Esophagus squamous epithelium (tissue), 4 donors: ENCODE measurements at regions not wholly inside any gene's neighbourhood (a gene's known extent, or its start where the extent isn't known, plus 50 kb on each side); places are given as distances from the start of the nearest gene placed in this dataset.

Experiments used
- POLR2A ChIP-seq, 4 donors: fragments of 450-650 bp; IDR thresholded peaks; one replicate each; pipeline ENCODE4 v1.6.1; 2017; ENCODE audit warnings: antibody characterized with exemption in 4 of 4, mild to moderate bottlenecking in 4 of 4, moderate library complexity in 3 of 4
- TF ChIP-seq, protein P1 (sequence below), 6 experiments: fragments of 450-650 bp in 4 of 6; fragments of 200-600 bp in 2 of 6; sonication (generic) in 2 of 6; IDR thresholded peaks; one replicate each; pipeline ENCODE4 v1.5.1; 2016 to 2019; ENCODE audit warnings: antibody characterized with exemption in 6 of 6, mild to moderate bottlenecking in 4 of 6, moderate library complexity in 4 of 6

DNA sequence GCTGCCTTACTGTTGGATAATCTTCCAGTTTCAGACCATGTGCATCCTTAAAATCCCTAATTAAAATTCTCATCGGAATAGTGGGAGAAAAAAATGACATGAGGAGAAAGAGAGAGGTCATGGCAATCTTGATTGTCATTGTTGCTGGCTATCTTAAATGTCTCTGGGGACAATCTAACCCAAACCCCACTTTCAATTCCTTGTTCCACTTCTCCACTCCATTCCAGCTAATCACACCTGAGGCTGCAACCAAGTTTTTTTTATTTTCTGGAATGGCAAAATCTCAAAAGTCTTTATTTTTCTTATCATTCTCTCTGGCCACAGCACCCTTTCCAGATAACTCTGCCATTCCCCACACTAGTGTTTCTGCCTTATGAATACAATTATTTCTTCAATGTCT is 171.9 kb upstream of the RASA1 start:
- no peak for TF ChIP-seq POLR2A (IDR thresholded peaks at IDR 0.05)
- TF ChIP-seq, protein P1, sequence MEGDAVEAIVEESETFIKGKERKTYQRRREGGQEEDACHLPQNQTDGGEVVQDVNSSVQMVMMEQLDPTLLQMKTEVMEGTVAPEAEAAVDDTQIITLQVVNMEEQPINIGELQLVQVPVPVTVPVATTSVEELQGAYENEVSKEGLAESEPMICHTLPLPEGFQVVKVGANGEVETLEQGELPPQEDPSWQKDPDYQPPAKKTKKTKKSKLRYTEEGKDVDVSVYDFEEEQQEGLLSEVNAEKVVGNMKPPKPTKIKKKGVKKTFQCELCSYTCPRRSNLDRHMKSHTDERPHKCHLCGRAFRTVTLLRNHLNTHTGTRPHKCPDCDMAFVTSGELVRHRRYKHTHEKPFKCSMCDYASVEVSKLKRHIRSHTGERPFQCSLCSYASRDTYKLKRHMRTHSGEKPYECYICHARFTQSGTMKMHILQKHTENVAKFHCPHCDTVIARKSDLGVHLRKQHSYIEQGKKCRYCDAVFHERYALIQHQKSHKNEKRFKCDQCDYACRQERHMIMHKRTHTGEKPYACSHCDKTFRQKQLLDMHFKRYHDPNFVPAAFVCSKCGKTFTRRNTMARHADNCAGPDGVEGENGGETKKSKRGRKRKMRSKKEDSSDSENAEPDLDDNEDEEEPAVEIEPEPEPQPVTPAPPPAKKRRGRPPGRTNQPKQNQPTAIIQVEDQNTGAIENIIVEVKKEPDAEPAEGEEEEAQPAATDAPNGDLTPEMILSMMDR (IDR thresholded peaks at IDR 0.05): no peak
